GM12865 (cell line): ENCODE measurements at regions not wholly inside any gene's neighbourhood (a gene's known extent, or its start where the extent isn't known, plus 50 kb on each side); places are given as distances from the start of the nearest gene placed in this dataset.

Experiments used
- DNase-seq: peaks from one replicate; pipeline ENCODE4 v3.0.0; 2010; ENCODE audit warnings: low read depth
- H3K4me3 ChIP-seq: 2 replicates; pipeline ENCODE4 v1.5.1; 2011; ENCODE audit warnings: mild to moderate bottlenecking, low read depth, low read length, control low read depth
- CTCF ChIP-seq: IDR thresholded peaks from 2 replicates; pipeline ENCODE4 v1.5.1; 2011; ENCODE audit warnings: low read length, control low read depth, low read depth, inconsistent platforms; ENCODE audit not compliant: insufficient read depth; ENCODE audit errors: missing control alignments

GRCh38 chr2:7983912-7984311 is 697.9 kb upstream of the ID2 start:
- no peak for DNase-seq
- no peak overlapping the region for H3K4me3 ChIP-seq
- TF ChIP-seq CTCF, result no peak

GRCh38 chr2:7984693-7985353 is 697.0 kb upstream of the ID2 start:
- peak; percentile 52 for DNase-seq
- TF ChIP-seq CTCF, result no peak
- H3K4me3 ChIP-seq, result no peak overlapping the region

GRCh38 chr2:7986431-7986830 is 695.4 kb upstream of the ID2 start:
- no peak for TF ChIP-seq CTCF
- no peak overlapping the region for H3K4me3 ChIP-seq
- no peak for DNase-seq

- TF ChIP-seq CTCF, result no peak
- no peak overlapping the region for H3K4me3 ChIP-seq
- no peak for DNase-seq
Observed at GRCh38 chr2:7987992-7988391, 693.9 kb upstream of the ID2 start.

- H3K4me3 ChIP-seq, result no peak overlapping the region
- no peak for TF ChIP-seq CTCF
- no peak for DNase-seq
Observed at GRCh38 chr2:7988440-7988839, 693.4 kb upstream of the ID2 start.

GRCh38 chr2:7989823-7990222 is 692.0 kb upstream of the ID2 start:
- H3K4me3 ChIP-seq, result no peak overlapping the region
- DNase-seq, result no peak
- no peak for TF ChIP-seq CTCF

GRCh38 chr2:7992612-7993602 is 688.9 kb upstream of the ID2 start:
- DNase-seq, result no peak
- H3K4me3 ChIP-seq, result no peak overlapping the region
- TF ChIP-seq CTCF, result no peak
